Suprapubic skin (tissue), 4 donors: ENCODE measurements at regions not wholly inside any gene's neighbourhood (a gene's known extent, or its start where the extent isn't known, plus 50 kb on each side); places are given as distances from the start of the nearest gene placed in this dataset.

Experiments
- DNase-seq, 2 donors: peaks; one replicate each; pipeline ENCODE4 v3.0.0-alpha.2; 2019; ENCODE audit warnings: low spot score in 2 of 2
- H3K27ac ChIP-seq: fragments of 200-600 bp; sonication (generic); one replicate; pipeline ENCODE4 v1.5.1; 2019
- H3K27me3 ChIP-seq: fragments of 200-600 bp; sonication (generic); one replicate; pipeline ENCODE4 v1.5.1; 2019
- H3K36me3 ChIP-seq: fragments of 200-600 bp; sonication (generic); one replicate; pipeline ENCODE4 v1.5.1; 2019
- H3K4me1 ChIP-seq: fragments of 200-600 bp; sonication (generic); one replicate; pipeline ENCODE4 v1.5.1; 2019
- H3K4me3 ChIP-seq: fragments of 200-600 bp; sonication (generic); one replicate; pipeline ENCODE4 v1.5.1; 2019; ENCODE audit warnings: mild to moderate bottlenecking
- H3K9me3 ChIP-seq: fragments of 200-600 bp; sonication (generic); one replicate; pipeline ENCODE4 v1.5.1; 2019
- EP300 ChIP-seq: sonication (generic); formaldehyde crosslinking; IDR thresholded peaks from one replicate; pipeline ENCODE4 v1.6.1; 2017; ENCODE audit warnings: antibody characterized with exemption
- POLR2A ChIP-seq, 2 donors: fragments of 450-650 bp; IDR thresholded peaks; one replicate each; pipeline ENCODE4 v1.6.1; 2017; ENCODE audit warnings: antibody characterized with exemption in 2 of 2, mild to moderate bottlenecking in 2 of 2, moderate library complexity in 2 of 2
- POLR2AphosphoS5 ChIP-seq, 3 donors: sonication (generic); formaldehyde crosslinking; IDR thresholded peaks; one replicate each; pipeline ENCODE4 v1.6.1; 2017; ENCODE audit warnings: antibody characterized with exemption in 3 of 3
- WGBS: methylation state at CpG from one replicate; pipeline ENCODE4 v1.1.5; 2018; 5-methylcytosine and 5-hydroxymethylcytosine counted together
- TF ChIP-seq, protein P1 (sequence below), 2 donors: fragments of 200-600 bp in 1 of 2; fragments of 450-650 bp in 1 of 2; sonication (generic) in 1 of 2; IDR thresholded peaks; one replicate each; pipeline ENCODE4 v1.5.1; 2016 to 2019; ENCODE audit warnings: antibody characterized with exemption in 2 of 2, mild to moderate bottlenecking in 1 of 2, moderate library complexity in 1 of 2

DNA sequence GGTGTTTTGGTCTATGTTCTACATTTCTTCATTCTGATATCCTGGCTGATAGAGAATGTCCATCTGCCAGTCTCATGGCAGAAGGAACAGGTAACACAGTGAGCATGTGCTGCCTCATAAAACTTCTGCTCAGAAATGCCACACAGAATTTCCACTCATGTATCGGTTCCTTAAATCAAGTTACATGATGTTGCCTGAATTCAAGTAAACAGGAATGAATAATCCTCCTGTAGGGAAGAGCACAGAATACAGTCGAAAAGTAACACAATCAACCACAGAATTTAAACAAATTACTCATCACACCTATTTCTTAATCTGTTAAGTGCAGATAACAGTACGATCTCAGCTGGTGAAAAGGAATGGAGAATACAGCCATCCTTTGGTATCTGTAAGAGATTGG lies 74.7 kb downstream of the FAM217A start:
- Histone ChIP-seq H3K27me3 (no peaks in the 10 kb centered on the region), H3K36me3 (peaks cover 4% of the 10 kb centered on the region), H3K9me3 (no peaks in the 10 kb centered on the region), H3K4me3 (no peak overlapping the region), H3K4me1 (peaks cover 9% of the 10 kb centered on the region), H3K27ac (no peak overlapping the region)
- TF ChIP-seq EP300 (no peak), POLR2A (IDR thresholded peaks at IDR 0.05) (no peak), POLR2AphosphoS5 (IDR thresholded peaks at IDR 0.05) (no peak)
- TF ChIP-seq, protein P1, sequence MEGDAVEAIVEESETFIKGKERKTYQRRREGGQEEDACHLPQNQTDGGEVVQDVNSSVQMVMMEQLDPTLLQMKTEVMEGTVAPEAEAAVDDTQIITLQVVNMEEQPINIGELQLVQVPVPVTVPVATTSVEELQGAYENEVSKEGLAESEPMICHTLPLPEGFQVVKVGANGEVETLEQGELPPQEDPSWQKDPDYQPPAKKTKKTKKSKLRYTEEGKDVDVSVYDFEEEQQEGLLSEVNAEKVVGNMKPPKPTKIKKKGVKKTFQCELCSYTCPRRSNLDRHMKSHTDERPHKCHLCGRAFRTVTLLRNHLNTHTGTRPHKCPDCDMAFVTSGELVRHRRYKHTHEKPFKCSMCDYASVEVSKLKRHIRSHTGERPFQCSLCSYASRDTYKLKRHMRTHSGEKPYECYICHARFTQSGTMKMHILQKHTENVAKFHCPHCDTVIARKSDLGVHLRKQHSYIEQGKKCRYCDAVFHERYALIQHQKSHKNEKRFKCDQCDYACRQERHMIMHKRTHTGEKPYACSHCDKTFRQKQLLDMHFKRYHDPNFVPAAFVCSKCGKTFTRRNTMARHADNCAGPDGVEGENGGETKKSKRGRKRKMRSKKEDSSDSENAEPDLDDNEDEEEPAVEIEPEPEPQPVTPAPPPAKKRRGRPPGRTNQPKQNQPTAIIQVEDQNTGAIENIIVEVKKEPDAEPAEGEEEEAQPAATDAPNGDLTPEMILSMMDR (IDR thresholded peaks at IDR 0.05): no peak
- 79% methylated on average over 3 of the region's 3 CpGs for WGBS
- DNase-seq: no peak

DNA sequence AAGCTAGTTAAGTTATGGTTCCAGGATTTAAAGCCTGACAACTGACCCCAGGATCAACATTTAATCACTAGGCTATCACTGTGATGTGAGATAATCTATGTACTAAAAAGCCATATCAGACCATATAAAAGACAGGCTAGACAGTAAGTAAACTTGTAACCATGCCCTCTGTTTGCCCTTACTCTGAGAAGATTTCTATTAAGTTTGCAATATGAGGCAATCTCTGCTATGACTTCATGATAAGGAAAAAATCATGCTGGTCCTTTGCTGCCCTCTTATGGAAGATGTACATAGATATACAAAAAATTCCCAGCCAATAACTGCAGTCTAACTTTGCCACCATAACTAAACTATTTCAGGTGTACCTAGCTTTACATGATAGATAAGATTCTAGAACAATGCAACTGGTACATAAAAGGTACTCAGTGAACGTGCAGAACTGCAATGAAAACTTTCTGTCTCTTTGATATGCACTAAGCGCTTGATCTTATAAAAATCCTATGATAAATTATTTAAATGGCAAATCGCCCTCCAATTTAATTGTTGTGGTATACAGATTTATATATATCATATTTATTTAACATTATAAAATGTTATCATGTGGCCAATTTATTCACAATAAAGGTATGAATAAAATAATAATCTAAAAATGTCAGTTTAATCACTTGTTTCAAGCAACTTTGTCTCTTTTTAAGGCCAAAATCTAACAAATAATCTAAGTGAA lies 70.5 kb downstream of the FAM217A start:
- Histone ChIP-seq H3K9me3 (no peaks in the 10 kb centered on the region), H3K4me1 (peaks cover 18% of the 10 kb centered on the region), H3K27me3 (no peaks in the 10 kb centered on the region), H3K36me3 (peaks cover 2% of the 10 kb centered on the region), H3K27ac (no peak overlapping the region), H3K4me3 (no peak overlapping the region)
- 76% methylated on average over 3 of the region's 3 CpGs for WGBS
- no peak for DNase-seq
- no peak for TF ChIP-seq EP300
- TF ChIP-seq, protein P1 (IDR thresholded peaks at IDR 0.05): peak; percentile 32 to 56
- no peak for TF ChIP-seq POLR2A (IDR thresholded peaks at IDR 0.05)
- no peak for TF ChIP-seq POLR2AphosphoS5 (IDR thresholded peaks at IDR 0.05)

DNA sequence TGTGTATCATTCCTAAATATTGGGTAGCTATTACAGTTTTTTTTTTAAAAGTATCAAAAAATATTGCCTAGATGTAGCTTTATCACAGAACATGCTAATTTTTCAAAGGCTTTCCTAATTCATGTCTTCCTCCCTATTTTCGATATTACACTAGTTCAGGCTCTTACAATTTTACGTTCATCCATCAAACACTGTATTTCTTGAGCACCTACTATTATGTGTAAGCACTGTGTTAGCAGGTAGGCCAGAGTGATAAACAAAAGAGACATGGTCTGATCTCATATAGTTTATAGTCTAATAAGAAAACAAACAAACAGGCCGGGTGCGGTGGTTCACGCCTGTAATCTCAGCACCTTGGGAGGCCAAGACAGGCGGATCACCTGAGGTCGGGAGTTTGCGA lies 69.5 kb downstream of the FAM217A start:
- WGBS: 92% methylated on average over 8 of the region's 8 CpGs
- TF ChIP-seq EP300: no peak
- TF ChIP-seq, protein P1 (IDR thresholded peaks at IDR 0.05): no peak
- TF ChIP-seq POLR2A (IDR thresholded peaks at IDR 0.05): no peak
- no peak for TF ChIP-seq POLR2AphosphoS5 (IDR thresholded peaks at IDR 0.05)

DNA sequence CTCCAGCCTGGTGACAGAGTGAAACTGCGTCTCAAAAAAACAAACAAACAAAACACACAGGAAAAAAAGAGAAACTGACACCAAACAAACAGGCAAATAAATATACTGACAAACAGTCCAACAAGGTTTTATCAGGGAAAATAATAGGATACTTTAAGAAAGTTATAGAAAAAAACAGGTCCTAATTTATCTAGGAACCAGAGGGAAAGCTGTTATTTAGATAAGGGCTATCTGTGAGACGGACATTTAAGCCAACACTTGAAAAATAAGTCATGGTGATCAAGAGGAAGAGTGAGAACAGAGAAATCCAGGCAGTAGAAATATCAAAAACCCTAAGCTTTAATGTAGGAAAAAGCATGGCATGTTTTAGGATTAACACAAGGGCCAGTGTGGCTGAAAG lies 68.9 kb downstream of the FAM217A start:
- Histone ChIP-seq H3K4me1 (peaks cover 18% of the 10 kb centered on the region), H3K4me3 (no peak overlapping the region), H3K9me3 (no peaks in the 10 kb centered on the region), H3K27ac (no peak overlapping the region), H3K27me3 (no peaks in the 10 kb centered on the region), H3K36me3 (peaks cover 5% of the 10 kb centered on the region)
- no peak for TF ChIP-seq EP300
- TF ChIP-seq POLR2AphosphoS5 (IDR thresholded peaks at IDR 0.05): no peak
- 87% methylated on average over 2 of the region's 2 CpGs for WGBS
- DNase-seq: no peak

More for the DNA sequence above, 69.5 kb downstream of the FAM217A start:
- Histone ChIP-seq H3K4me1 (peaks cover 18% of the 10 kb centered on the region), H3K27me3 (no peaks in the 10 kb centered on the region), H3K27ac (no peak overlapping the region), H3K4me3 (no peak overlapping the region), H3K9me3 (no peaks in the 10 kb centered on the region), H3K36me3 (peaks cover 5% of the 10 kb centered on the region)
- no peak for DNase-seq

DNA sequence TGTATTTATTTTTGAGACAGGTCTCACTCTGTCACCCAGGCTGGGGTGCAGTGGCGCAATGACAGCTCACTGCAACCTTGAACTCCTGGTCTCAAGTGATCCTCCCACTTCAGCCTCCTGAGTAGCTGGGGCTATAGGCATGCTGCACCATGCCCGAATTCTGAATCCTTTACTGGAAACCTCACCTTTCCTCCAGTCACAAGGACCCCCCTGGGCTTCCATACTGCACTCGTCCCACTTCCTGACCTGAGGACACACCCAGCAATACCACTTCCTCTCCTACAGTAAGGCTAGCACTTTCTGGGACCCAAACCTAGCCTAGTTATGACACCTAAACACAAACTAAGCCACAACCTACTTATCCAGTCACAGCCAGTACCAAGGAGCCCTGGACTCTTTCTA lies 68.2 kb downstream of the FAM217A start:
- TF ChIP-seq POLR2A (IDR thresholded peaks at IDR 0.05) (no peak), EP300 (no peak), POLR2AphosphoS5 (IDR thresholded peaks at IDR 0.05) (no peak)
- TF ChIP-seq, protein P1 (IDR thresholded peaks at IDR 0.05): no peak
- peaks cover 5% of the 10 kb centered on the region for H3K36me3 ChIP-seq
- no peak overlapping the region for H3K4me3 ChIP-seq
- DNase-seq: no peak
- H3K9me3 ChIP-seq: no peaks in the 10 kb centered on the region
- H3K27me3 ChIP-seq: no peaks in the 10 kb centered on the region
- peaks cover 18% of the 10 kb centered on the region for H3K4me1 ChIP-seq
- H3K27ac ChIP-seq: no peak overlapping the region
- WGBS: 68% methylated on average over 3 of the region's 3 CpGs
